DMS153 treated with DMSO at 0.1 percent for 48 hours (cell line): ENCODE measurements at regions not wholly inside any gene's neighbourhood (a gene's known extent, or its start where the extent isn't known, plus 50 kb on each side); places are given as distances from the start of the nearest gene placed in this dataset.

Source experiments
- DNase-seq: peaks from one replicate; lab custom pipeline; 2025; ENCODE audit not compliant: unreplicated experiment; lab: John Stamatoyannopoulos, UW

DNA sequence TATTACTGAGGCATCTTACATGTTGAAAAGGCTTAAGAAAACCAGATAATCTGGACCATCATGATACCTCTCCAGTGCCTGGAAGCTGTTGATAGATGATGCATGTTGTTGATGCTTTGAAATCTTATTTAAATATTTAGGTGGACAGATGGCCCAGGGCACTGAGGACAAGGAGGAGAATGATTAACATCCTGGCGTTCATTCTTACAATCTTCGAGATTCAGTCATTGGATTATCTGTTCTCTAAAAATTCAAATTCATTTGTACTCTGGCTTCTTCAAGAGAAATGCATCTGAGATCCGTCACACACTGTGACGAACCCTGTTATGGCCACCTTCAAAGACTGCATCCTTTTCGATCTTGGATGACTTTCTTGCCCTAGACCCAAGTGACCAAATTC, 121.3 kb upstream of the IGF1 start:
- no peak for DNase-seq

DNA sequence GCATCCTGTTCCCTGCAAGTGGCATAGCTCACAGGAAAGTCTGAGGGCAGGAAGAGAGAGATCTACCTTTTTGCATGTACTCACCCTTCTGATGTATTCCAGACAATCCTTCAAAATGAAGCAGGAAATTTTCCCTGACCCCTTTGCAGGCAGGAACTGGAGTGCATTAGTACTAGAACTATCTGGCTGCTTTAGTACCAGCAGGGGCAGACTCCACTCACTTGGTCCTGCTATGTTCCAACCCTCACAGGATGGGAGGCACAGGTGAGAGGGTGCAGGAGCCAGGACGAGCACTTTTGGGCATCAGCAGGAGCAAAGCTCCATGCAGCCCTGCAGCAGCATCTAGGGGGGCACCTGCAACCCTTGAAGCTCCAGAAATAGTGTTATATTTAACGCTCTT, 116.3 kb upstream of the IGF1 start:
- no peak for DNase-seq

DNA sequence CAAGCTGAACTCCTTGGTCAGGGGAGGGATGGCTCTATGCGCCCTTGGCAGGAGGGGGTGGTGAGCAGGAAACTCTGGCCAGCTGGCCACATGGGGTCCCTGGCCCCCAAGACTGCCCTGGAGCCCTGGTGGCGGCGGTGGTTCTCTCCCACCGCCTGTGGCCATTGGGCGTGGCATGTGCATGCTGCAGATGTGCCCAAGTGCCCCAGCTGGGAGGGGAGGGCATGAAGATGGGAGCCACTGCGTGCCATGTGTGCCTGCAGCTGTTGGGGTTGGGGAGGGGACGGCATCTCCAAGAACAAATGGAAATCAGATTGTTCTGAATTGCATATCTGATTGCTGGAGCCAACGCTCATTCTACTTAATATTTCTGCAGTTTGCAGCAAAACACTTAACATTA, 115.7 kb upstream of the IGF1 start:
- no peak for DNase-seq

DNA sequence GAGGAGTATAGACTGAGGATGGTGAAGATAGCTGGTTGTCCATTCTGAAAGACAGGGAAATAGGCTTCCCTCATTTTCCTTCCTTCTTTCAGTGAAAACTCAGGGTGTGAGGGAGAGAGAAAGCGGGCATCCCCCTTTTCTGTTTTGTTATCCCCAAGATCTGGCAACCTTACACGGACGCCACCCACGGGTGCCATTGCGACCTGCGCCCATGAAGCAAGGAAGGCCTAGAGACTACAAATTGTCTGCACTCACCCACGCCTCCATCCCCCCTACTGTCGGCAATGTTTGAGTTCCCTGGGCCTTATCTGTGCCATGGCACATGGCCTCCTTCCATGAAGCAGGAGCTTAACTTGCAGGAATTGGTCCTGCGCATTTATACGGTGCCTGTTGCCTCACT, 115.0 kb upstream of the IGF1 start:
- DNase-seq, result no peak

DNA sequence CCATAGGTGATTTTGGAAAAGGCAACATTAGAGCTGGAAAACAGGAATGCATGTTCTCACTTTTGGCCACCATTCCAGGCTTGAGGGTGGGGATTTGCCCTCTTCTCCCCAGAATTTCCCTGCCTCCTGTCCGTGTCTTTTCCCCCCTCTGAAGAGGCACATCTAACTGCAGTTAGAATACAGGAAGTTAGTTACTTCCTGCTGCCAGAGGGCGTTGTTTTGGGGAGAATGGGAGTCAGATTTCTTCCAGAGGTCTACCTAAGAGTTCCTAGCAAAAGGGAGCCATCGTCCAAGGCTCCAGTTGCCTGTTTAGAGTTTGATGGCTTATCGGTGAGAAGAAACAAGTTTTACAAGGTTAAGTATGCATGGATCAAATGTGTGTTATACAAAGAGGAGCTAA, 112.8 kb upstream of the IGF1 start:
- no peak for DNase-seq

DNA sequence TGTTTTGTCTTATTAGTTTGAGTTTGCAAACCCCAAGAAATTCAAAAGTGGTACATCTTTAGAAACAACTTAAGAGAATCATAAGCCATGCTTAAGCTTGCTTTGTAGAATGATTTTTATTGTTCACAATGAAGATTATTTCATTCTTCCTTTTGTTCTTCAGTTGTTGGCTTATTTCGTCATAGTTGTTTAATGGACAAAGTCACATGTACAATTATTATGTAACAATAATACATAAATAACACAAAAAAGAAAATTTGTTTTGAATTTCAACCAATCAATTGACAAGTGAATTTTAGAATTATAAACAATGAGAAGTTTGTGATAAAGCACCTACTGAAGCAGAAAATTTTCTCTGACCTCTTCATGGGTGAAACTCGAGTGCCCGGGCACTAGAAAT, 111.8 kb upstream of the IGF1 start:
- DNase-seq, result no peak

DNA sequence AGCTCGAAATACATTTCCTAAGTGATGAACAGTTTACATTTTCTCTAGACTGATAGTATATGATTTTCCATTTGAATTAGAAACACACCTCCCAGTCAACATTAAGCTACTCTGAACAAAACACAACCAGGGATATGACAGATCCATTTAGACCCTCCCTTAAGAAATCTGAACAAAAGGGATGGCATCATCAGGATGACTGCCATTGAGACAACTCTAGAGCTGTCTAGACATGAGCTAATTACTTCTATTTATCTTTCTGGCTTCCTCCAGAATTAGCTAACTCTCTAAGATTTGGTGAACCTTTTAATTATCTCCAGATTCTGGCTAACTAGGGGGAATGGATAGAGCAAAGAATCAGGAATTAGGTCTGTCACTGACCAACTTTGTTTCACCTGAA, 92.9 kb upstream of the IGF1 start:
- DNase-seq, result no peak

DNA sequence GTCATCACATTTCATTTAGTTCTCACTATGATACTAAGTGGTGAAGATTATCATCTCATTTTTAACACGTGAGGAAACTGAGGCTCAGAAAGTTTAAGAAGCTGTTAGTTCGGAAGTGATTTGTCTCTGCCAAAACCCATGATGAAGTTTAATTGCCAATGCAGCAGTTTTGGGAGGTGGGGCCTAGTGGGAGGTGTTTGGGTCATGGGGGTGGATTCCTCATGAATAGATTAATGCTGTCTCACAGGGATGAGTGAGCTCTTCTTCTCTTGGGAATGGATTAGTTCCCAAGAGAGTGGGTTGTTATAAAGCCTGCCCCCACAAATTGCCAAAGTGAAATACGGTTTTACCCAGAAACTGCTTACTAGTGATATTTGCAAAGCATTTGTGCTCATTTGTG, 91.5 kb upstream of the IGF1 start:
- no peak for DNase-seq

DNA sequence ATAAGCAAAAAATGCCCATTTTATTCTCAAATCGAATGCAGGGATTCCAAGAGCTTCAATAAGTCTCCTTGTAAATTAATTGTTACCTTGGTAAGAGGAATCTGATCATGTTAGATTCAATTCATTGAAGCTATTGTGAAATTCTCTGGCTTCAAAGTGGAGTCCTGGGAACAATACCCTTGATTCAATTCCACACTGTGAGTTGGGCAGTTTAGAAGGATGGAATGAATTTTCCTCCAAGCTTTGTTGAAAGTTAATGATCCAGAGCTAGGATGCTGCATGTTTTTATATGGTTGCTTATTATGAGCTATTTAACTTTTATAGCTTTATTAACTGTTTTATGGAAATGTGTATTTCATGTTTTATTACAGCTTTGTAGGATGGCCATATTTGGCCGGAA, 89.9 kb upstream of the IGF1 start:
- DNase-seq, result no peak

DNA sequence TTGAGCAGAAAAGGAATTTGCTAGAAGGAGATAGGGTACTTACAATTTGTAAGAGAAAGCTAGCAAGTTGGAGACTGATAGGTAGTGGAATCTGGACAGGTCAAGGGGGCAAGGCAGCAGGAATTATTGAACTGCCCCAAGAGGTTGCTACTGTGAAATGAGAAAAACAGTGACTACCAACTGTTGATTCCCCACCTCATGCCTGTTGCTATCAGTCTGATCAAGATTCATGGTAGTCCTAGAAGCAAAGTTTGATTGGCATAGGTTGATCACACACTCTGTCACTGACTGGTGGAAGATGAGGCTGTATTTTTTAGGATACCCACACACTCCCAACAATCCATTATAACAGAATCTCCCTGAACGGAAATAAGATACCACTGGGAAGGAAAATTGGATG, 89.4 kb upstream of the IGF1 start:
- DNase-seq, result no peak

DNA sequence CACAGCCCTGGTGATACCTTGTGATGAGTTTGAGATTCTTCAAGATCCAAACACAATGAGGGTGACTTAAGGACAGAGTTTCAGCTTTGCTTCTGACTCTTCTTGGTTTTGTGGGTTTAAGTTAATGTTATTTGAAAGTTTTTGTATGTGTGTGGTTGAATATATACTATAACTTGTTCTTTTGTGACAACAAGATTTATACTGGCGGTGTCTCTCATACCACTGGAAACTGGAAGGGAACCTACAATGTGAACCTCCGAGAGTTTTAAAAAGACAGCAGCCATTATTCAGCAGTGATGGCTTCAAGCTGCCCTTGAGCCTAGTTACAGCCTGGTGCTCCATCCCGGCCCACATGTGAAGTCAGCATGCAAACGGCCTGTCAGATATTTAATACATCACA, 87.9 kb upstream of the IGF1 start:
- DNase-seq, result no peak

DNA sequence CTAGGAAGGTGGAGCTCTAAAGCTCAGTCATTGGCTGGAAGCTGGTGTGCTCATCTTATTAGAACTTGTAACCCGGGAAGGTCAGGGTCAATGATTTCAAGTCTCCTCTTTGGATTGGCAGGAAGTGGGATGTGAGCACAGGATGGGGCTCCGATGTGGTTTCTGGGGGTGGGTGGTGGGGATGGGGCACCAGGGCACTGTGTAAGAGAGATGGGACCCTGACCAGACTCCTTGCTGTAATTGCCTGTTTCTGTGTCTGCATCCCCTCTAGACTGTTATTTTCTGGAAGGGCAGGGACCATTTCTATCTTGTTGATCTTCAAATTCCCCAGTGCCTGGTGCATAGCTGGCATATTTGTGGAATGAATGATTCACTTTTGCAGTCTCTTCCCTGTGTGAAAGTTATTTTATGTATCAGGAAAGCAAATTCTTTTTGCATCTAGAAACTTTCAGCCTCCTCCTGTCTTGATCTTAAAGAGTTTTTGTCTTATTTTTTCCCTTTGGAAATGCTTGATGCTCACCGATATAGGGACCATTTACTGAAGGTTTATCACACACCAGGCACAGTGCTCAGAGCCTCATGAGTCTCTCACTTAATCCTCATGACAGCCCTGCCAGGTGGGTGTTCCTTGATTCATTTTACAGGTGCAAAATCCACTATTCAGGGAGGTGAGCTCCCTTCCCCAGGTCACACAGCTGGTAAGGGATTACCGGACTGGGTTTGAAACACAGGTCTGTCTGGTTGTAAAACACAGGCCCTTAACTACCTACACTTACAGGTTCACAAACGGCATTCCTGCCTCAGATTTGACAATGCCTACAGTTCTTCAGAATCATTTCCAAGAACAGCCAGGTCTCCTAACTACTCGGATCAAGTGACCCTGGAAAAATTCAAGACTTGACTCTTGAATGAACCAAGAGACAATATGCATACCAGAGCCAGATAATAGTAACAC, 86.9 kb upstream of the IGF1 start:
- DNase-seq, result no peak

DNA sequence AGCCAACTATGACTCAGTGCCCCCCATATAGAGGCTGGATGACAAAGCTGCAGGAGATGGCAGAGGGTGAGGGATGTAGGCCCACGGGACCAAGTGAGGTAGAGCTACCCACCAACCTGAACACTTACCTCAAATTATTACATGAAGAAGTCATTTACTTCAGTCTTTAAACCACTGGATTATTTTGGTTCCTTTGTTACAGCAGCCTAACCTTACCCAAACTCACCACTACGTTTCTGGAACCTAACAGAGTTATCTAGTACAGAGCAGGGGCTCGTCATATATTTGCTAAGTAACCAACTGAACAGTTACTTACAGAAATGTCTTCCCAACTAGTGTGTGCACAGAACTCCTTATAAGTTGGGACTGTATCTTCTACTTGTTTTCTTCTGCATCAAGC, 85.2 kb upstream of the IGF1 start:
- DNase-seq, result no peak

DNA sequence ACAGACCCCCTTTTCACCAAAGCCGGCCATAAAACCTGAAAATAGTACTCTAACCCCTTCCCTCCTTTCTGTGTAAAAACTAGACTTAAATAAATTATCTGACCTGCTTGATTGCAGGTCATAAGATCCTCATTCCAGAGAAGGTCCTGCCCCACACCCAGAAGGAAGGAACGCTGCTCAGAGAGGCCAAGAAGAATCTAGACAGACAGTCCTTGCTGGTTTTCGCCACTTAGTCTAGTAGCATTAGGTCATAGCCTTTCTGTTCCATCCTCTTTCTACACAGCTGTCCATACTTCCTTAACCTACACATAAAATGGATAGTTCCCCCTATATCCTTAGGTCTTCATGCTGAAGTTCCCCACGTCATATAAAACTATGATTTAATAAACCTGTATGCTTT, 83.7 kb upstream of the IGF1 start:
- no peak for DNase-seq

DNA sequence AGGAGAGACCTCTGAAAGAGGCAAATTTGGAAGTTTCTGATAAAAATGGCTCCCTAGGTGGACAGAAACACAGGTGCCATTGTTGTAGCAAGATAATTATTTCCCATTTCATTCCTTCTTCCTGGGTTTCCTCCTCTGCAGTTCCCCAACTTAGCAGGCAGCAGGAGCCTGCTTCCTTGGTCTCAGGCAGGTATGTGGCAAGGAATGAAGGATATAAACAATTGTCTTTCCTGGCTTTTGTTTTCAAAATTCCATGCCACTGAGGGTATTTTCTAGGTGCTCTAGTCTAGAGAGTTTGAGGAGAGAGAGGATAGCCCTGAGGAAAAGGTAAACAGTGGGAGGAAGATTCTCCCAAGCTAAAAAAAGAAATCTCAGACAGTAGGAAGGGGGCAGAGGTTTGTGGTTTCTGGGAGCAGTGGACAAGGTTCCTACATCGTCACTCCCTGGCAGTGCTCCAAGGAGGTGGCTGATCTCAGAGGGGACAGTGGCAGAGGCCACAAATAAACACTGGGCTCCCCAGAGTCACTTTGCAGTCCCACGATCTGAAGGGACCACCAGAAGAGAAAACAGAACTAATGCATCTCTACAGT, 82.6 kb upstream of the IGF1 start:
- no peak for DNase-seq

DNA sequence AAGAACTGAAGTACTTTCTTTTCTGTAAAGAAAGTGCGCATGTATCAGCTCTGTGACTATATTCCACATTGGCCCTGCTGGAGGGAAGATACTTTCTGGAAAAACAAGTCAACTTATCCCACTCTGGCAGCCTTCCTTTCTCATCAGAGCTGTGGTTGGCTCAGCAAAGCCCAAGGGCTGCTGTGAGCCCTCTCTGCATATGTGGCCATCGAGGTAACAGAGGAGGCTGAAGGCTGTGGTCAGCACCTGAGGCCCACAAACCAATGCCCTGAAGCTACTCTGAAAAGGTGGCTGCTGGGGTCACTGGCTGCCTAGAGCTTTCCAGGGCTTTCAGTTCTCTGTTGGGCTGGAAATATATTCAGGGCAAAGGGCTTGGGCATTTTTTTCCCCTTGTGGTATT, 70.8 kb upstream of the IGF1 start:
- DNase-seq, result no peak

DNA sequence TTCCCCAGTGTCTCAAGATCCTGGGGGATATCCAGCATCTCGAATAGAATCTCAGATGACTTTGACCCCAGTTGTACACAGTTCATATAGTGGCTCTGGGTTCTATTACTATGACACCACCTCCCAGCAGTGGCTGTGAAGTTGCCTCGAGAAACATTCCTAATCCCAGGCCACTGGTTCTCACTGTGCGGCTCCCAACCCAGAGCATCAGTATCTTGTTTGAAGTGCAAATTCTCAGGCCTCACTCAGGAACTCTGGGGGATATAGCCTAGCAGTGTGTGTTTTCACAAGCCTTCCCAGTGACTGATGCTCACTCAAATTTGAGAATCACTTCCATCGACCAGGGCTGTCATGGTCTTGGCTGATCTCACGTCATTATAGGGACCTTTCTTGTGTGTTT, 69.3 kb upstream of the IGF1 start:
- DNase-seq, result no peak

DNA sequence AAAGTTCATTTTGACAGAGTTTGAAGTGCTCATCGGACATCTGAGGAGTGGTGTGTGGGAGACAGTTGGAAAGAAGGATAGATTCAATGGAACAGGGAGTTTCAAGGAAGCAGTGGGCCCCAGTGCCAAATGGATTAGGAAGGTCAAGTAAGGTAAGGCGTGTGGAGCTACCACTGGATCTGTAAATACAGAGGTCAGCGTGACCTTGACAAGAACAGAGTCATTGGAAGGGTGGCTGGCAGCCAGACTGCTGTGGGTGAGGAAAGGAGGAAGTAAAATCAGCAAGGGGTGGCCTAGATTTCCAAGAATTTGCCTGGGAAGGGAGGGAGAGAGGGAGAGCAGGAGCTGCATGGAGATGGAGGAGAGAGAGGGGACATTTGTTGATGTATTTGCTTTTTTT, 68.2 kb upstream of the IGF1 start:
- DNase-seq, result no peak

DNA sequence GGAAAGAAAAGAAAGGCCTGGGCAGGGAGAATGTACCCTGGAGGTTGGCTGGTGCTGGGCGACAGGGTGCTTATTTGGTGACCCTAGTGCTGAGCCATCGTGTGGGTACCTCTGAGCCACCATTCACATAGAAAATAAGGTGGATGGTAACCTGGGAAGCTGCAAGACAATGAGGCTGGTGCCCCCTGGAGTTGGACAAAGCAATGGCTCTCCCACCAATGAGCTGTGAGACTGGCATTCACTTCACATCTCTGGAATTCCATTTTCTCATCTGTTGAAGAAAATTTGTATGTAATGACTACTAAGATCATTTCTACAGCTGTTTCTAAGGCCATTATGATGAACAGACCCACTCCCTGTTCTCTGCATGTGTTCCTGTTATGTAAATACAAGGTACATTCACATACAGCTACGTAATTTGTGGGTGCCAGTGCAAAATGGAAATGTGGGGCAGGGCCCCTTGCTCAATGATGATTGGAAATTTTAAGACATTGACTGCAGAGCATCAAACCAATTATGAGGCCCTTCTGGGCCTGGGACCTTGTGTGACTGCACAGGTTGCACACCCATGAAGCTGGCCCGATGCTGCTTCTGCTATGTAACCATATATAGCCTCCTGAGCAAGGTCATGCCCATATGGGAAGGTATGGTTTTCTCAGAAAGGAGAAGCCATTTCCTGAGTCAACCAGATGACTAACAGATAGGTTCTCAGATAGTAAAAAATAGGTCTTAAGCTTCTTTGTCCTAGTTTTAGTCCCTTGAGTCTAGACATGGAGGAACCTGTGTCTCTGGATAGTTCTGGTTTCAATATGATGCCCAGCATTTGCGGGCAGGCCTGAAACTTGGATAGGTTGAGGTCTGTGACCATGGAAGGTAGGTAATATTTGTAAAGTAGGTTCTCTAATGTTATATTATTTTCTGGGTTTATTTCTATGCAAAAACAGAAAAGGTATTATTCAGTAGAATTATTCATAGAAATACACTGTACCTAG, 63.4 kb upstream of the IGF1 start:
- no peak for DNase-seq

DNA sequence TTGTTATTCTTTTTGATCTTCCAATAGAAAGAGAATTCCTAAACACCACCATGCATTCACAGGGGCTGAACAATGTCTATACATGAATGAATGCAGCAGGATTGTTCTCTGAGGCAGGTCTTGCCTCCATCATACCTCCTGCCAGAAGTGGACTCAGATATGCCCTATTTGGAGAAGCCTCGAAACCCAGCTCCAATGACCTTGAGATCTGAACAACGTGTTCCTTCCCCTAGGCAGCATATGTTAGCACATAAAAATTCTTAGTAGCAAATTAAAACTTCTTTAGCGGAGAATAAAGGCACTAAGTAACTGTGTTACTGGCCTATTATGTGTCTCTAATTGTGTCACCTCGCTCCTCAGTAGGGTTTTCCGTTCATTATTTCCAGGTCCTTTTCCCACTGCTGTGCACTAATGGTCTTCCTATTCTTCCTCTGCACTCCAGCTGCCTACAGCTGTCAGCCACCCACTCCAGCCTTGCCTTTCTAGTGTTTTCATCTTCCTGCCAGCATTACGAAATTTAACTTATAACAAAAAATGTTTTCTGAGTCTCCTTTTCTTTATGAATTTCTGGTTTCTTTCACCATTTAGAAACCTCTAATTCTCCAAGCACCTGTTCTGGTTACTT, 62.6 kb upstream of the IGF1 start:
- DNase-seq, result no peak

DNA sequence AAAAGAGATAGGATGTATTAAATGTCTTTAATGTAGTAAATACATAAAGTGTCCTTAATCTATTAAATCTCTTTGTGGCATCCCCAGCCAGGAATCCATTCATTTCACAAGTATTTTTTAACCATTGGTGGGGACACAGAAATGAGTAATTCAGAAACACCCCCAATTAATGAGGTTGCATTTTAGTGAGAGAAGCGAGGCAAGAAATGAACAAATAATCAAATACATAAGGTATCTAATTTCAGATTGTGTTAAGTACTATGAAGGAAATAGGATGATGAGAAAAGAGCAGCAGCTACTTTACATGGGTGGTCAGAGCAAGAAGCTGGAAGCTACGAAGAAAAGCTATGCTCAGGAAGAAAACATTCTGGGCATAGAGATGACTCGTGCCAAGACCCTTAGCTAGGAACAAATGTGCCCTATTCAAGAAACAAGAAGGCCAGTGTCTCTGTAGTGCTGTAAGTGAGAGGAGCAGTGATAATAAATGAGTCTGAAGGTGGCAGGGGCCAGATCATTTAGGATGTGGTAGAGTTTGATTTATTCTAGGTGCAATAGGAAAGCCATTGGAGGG, 60.5 kb upstream of the IGF1 start:
- DNase-seq, result no peak
